Parathyroid adenoma (tissue), 2 donors: ENCODE measurements at regions not wholly inside any gene's neighbourhood (a gene's known extent, or its start where the extent isn't known, plus 50 kb on each side); places are given as distances from the start of the nearest gene placed in this dataset.

ENCODE experiments used
- H2AFZ ChIP-seq: fragments of 300-600 bp; sonication (generic); one replicate; pipeline ENCODE4 v1.7.0; 2017; ENCODE audit warnings: antibody characterized with exemption, mild to moderate bottlenecking
- H3K27ac ChIP-seq: fragments of 300-600 bp; sonication (generic); one replicate; pipeline ENCODE4 v1.7.0; 2017
- H3K27me3 ChIP-seq: fragments of 300-600 bp; sonication (generic); one replicate; pipeline ENCODE4 v1.7.0; 2017; ENCODE audit warnings: low read length; ENCODE audit not compliant: control insufficient read depth, insufficient read depth
- H3K36me3 ChIP-seq: fragments of 300-600 bp; sonication (generic); one replicate; pipeline ENCODE4 v1.7.0; 2017; ENCODE audit warnings: low read length; ENCODE audit not compliant: control insufficient read depth, insufficient read depth
- H3K4me1 ChIP-seq: fragments of 300-600 bp; sonication (generic); one replicate; pipeline ENCODE4 v1.7.0; 2017; ENCODE audit warnings: control low read depth
- H3K4me2 ChIP-seq: fragments of 300-600 bp; sonication (generic); one replicate; pipeline ENCODE4 v1.7.0; 2017; ENCODE audit warnings: low read length
- H3K4me3 ChIP-seq: fragments of 300-600 bp; sonication (generic); one replicate; pipeline ENCODE4 v1.7.0; 2017; ENCODE audit warnings: low read depth, low read length
- H3K79me2 ChIP-seq: fragments of 300-600 bp; sonication (generic); one replicate; pipeline ENCODE4 v1.7.0; 2017; ENCODE audit warnings: control low read depth
- H3K9ac ChIP-seq: fragments of 300-600 bp; sonication (generic); one replicate; pipeline ENCODE4 v1.7.0; 2017; ENCODE audit warnings: mild to moderate bottlenecking
- H3K9me3 ChIP-seq: fragments of 300-600 bp; sonication (generic); one replicate; pipeline ENCODE4 v1.7.0; 2017; ENCODE audit warnings: low read length; ENCODE audit not compliant: control insufficient read depth
- CTCF ChIP-seq: fragments of 300-600 bp; sonication (generic); IDR thresholded peaks from one replicate; pipeline ENCODE4 v1.7.0; 2017; ENCODE audit warnings: antibody characterized with exemption, mild to moderate bottlenecking
- donor health status: primary hyperparathyroidism.

- no peak overlapping the region for H3K27ac ChIP-seq
- H3K9ac ChIP-seq = no peak overlapping the region
These were observed 483.7 kb upstream of the ATXN8OS start for GRCh38 chr13:69623973-69624372.

DNA sequence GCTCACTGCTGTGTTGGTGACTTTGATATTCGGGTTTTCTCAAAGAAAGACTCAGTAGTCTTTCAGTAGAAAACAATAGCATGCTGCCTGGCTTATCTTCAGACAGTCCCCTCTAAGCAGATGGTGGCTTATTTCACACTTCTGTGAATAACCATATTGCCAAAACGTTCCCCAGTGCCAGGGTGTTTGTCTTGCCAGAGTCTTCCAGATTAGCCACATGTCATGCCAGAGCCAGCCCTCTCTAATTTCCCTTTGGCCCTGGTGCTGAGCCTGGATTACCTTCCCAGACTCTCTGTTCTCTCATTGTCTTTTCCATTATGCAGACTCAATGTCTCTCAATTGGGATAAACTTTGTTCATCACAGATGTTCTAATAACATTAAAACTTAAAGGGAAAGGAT, 488.0 kb upstream of the ATXN8OS start:
- Histone ChIP-seq H3K4me2 (no peak overlapping the region), H3K36me3 (no peaks in the 10 kb centered on the region), H3K4me3 (no peak overlapping the region), H2AFZ (no peak overlapping the region), H3K9ac (no peak overlapping the region), H3K27me3 (no peaks in the 10 kb centered on the region), H3K27ac (no peak overlapping the region), H3K9me3 (no peaks in the 10 kb centered on the region), H3K4me1 (no peaks in the 10 kb centered on the region), H3K79me2 (no peaks in the 10 kb centered on the region)
- TF ChIP-seq CTCF = no peak

More at GRCh38 chr13:69623973-69624372, 483.7 kb upstream of the ATXN8OS start:
- Histone ChIP-seq H3K4me3 (no peak overlapping the region), H3K27me3 (no peaks in the 10 kb centered on the region), H3K4me1 (no peaks in the 10 kb centered on the region), H3K79me2 (no peaks in the 10 kb centered on the region), H2AFZ (no peak overlapping the region), H3K36me3 (no peaks in the 10 kb centered on the region), H3K9me3 (no peaks in the 10 kb centered on the region), H3K4me2 (no peak overlapping the region)
- no peak for TF ChIP-seq CTCF

DNA sequence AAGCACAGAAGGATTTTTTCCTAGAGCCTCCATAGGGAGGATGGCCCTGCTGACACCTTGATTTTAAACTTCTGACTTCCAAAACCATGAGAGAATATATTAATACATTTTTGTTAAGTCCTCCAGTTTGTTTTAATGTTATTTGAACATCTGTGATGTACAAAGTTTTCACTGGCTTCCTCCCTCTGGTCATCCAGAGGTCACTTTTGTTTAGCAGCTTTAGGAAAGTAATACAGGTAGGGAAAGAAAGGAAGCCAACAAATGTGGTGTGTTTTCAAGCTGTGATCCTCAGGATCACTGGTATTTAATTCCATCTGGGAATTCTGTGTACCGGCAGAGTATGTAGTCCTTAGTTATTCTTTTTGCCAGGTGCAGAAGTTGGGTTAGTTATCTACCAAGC, 488.8 kb upstream of the ATXN8OS start:
- Histone ChIP-seq H3K79me2 (no peaks in the 10 kb centered on the region), H3K9ac (no peak overlapping the region), H3K4me2 (no peak overlapping the region), H3K27me3 (no peaks in the 10 kb centered on the region), H3K4me1 (no peaks in the 10 kb centered on the region), H3K36me3 (no peaks in the 10 kb centered on the region), H2AFZ (no peak overlapping the region), H3K9me3 (no peaks in the 10 kb centered on the region), H3K27ac (no peak overlapping the region), H3K4me3 (no peak overlapping the region)
- no peak for TF ChIP-seq CTCF

DNA sequence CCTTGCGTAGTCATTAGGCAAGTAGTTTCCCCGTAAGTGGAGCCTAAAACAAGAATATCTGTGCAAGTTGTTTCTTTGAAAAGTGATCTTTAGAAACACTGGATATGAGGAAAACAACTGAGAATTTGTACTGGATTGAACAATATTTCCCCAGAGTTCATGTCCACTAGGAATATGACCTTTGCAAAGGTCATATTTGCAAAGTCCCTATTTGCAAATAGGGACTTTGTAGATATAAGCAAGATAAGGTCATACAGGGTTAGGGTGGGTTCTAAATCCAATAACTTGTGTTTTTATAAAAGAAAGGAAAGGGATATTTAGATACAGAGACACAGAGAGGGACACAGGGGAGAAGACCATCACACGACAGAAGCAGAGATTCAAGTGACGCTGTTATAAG, 489.2 kb upstream of the ATXN8OS start:
- Histone ChIP-seq H2AFZ (no peak overlapping the region), H3K9ac (no peak overlapping the region), H3K79me2 (no peaks in the 10 kb centered on the region), H3K4me1 (no peaks in the 10 kb centered on the region), H3K36me3 (no peaks in the 10 kb centered on the region), H3K27me3 (no peaks in the 10 kb centered on the region), H3K9me3 (no peaks in the 10 kb centered on the region), H3K4me3 (no peak overlapping the region), H3K27ac (no peak overlapping the region), H3K4me2 (no peak overlapping the region)
- no peak for TF ChIP-seq CTCF

- Histone ChIP-seq H3K9ac (no peak overlapping the region), H2AFZ (no peak overlapping the region), H3K4me3 (no peak overlapping the region), H3K27me3 (no peaks in the 10 kb centered on the region), H3K4me2 (no peak overlapping the region), H3K79me2 (no peaks in the 10 kb centered on the region), H3K4me1 (no peaks in the 10 kb centered on the region), H3K36me3 (no peaks in the 10 kb centered on the region), H3K27ac (no peak overlapping the region), H3K9me3 (no peaks in the 10 kb centered on the region)
- no peak for TF ChIP-seq CTCF
These were observed 490.0 kb upstream of the ATXN8OS start for GRCh38 chr13:69617587-69617986.
